ENCODE measurements at regions not wholly inside any gene's neighbourhood (a gene's known extent, or its start where the extent isn't known, plus 50 kb on each side); places are given as distances from the start of the nearest gene placed in this dataset.

- TF ChIP-seq TCF12 (IDR thresholded peaks at IDR 0.05) (no peak), TCF12 (CRISPR knock-in tag; IDR thresholded peaks at IDR 0.05) (no peak), MXD1 (CRISPR knock-in tag; IDR thresholded peaks at IDR 0.05) (no peak), RXRB (CRISPR knock-in tag; IDR thresholded peaks at IDR 0.05; ENCODE audit: borderline replicate concordance) (no peak), SSRP1 (CRISPR knock-in tag; IDR thresholded peaks at IDR 0.05) (no peak), ASH2L (IDR thresholded peaks at IDR 0.05; ENCODE audit: insufficient read length, low read depth, low read length) (no peak), ZBTB20 (CRISPR knock-in tag; IDR thresholded peaks at IDR 0.05; ENCODE audit: borderline replicate concordance, low read depth) (no peak), ZNF513 (CRISPR knock-in tag; conservative IDR thresholded peaks at IDR 0.05) (no peak)
Measured at GRCh38 chr2:128612628-128613027, 294.0 kb upstream of the HS6ST1 start (continued).

GRCh38 chr2:128613351-128613750, 294.7 kb upstream of the HS6ST1 start:
- H3K9ac ChIP-seq (ENCODE audit: insufficient read depth, low read depth, low read length) = no peak overlapping the region
- H3K9me3 ChIP-seq (ENCODE audit: low read length) = no peaks in the 10 kb centered on the region
- WGBS (ENCODE audit: low lambda C conversion rate) = 15% methylated on average over 5 of the region's 7 CpGs
- ChIA-PET POLR2A (no interaction called here), CTCF (ENCODE audit: low intra/inter-chr PET ratio, low total read pairs) (no interaction called here)
- H3K79me2 ChIP-seq (ENCODE audit: insufficient read depth, low read length) = no peaks in the 10 kb centered on the region
- H3K36me3 ChIP-seq (replicated peaks in 1 of 2; ENCODE audit: control insufficient read depth in 1 of 2, insufficient read depth in 2 of 2, low read length in 2 of 2) = no peaks in the 10 kb centered on the region
- H2AFZ ChIP-seq (ENCODE audit: low read length) = no peak overlapping the region
- no peak overlapping the region for H3K4me3 ChIP-seq (replicated peaks in 1 of 3; ENCODE audit: insufficient read depth in 1 of 3, low read depth in 2 of 3, low read length in 3 of 3)
- H3K4me1 ChIP-seq (ENCODE audit: insufficient read depth, low read length) = no peaks in the 10 kb centered on the region
- DNase-seq (ENCODE audit: low spot score) (no peak), FAIRE-seq (no peak), ATAC-seq (no peak)
- no peak overlapping the region for H3K4me2 ChIP-seq (ENCODE audit: low read depth, low read length)
- intact Hi-C loops (cut with micrococcal nuclease; ENCODE audit: unreplicated experiment) = loop anchor here (5.0 kb wide), 1 partner anchor 291 kb away; no protein-coding TSS in a partner anchor
- in situ Hi-C loops (cut with HindIII; ENCODE audit: extremely low pct_ligation_motif_present, low pct_unique_long_range_greater_than_20kb) = no loop called here
- BruUV-seq (replicated peaks) = no TSS peak
- no peak overlapping the region for H3K27ac ChIP-seq (ENCODE audit: extremely low read length, insufficient read depth, low read length)
- no peaks in the 10 kb centered on the region for H4K20me1 ChIP-seq (ENCODE audit: insufficient read depth, low read length)
- TF ChIP-seq TAF1 (CRISPR knock-in tag; IDR thresholded peaks at IDR 0.05) = no peak
- TF ChIP-seq TAF15 (IDR thresholded peaks at IDR 0.05; ENCODE audit: low read depth, low read length, poor library complexity, severe bottlenecking) = no peak
- no peak for TF ChIP-seq MEIS2 (CRISPR knock-in tag; IDR thresholded peaks at IDR 0.05)
- no peak for TF ChIP-seq PCBP2 (optimal IDR thresholded peaks at IDR 0.05; ENCODE audit: low read depth, low read length, poor library complexity, severe bottlenecking)
- TF ChIP-seq KLF6 (CRISPR knock-in tag; IDR thresholded peaks at IDR 0.05) = no peak
- peaks cover 2 to 25% of the 10 kb centered on the region in 2 experiments for H3K27me3 ChIP-seq (ENCODE audit: control insufficient read depth in 1 of 2, insufficient read depth in 2 of 2, low read length in 2 of 2)
